ENCODE measurements at regions not wholly inside any gene's neighbourhood (a gene's known extent, or its start where the extent isn't known, plus 50 kb on each side); places are given as distances from the start of the nearest gene placed in this dataset.

- no peak for DNase-seq (ENCODE audit: low read depth, low spot score)
These were observed 112.6 kb downstream of the CDC5L start for GRCh38 chr6:44500074-44500473.

- DNase-seq (ENCODE audit: low read depth, low spot score): no peak
These were observed 116.0 kb downstream of the CDC5L start for GRCh38 chr6:44503471-44503870.

GRCh38 chr6:44504301-44504791, 116.8 kb downstream of the CDC5L start:
- DNase-seq (ENCODE audit: low read depth, low spot score): no peak

- no peak for DNase-seq (ENCODE audit: low read depth, low spot score)
These were observed 118.2 kb downstream of the CDC5L start for GRCh38 chr6:44505751-44506150.

GRCh38 chr6:44507014-44507413, 119.5 kb downstream of the CDC5L start:
- no peak for DNase-seq (ENCODE audit: low read depth, low spot score)

- DNase-seq (ENCODE audit: low read depth, low spot score): no peak
These were observed 121.1 kb downstream of the CDC5L start for GRCh38 chr6:44508646-44509045.

- no peak for DNase-seq (ENCODE audit: low read depth, low spot score)
These were observed 123.6 kb downstream of the CDC5L start for GRCh38 chr6:44511126-44511525.

GRCh38 chr6:44512868-44513741, 125.6 kb downstream of the CDC5L start:
- DNase-seq (ENCODE audit: low read depth, low spot score): no peak

- DNase-seq (ENCODE audit: low read depth, low spot score): no peak
These were observed 126.6 kb downstream of the CDC5L start for GRCh38 chr6:44514085-44514484.

- no peak for DNase-seq (ENCODE audit: low read depth, low spot score)
These were observed 127.2 kb downstream of the CDC5L start for GRCh38 chr6:44514576-44515193.

- DNase-seq (ENCODE audit: low read depth, low spot score): no peak
These were observed 135.4 kb downstream of the CDC5L start for GRCh38 chr6:44522871-44523270.

- DNase-seq (ENCODE audit: low read depth, low spot score): no peak
These were observed 137.1 kb downstream of the CDC5L start for GRCh38 chr6:44524476-44525227.

- no peak for DNase-seq (ENCODE audit: low read depth, low spot score)
These were observed 138.3 kb downstream of the CDC5L start for GRCh38 chr6:44525761-44526351.

GRCh38 chr6:44527181-44527580, 139.7 kb downstream of the CDC5L start:
- DNase-seq (ENCODE audit: low read depth, low spot score): no peak

- no peak for DNase-seq (ENCODE audit: low read depth, low spot score)
These were observed 140.3 kb downstream of the CDC5L start for GRCh38 chr6:44527583-44528369.

- DNase-seq (ENCODE audit: low read depth, low spot score): no peak
These were observed 140.8 kb downstream of the CDC5L start for GRCh38 chr6:44528370-44528644.

GRCh38 chr6:44528716-44529115, 141.2 kb downstream of the CDC5L start:
- no peak for DNase-seq (ENCODE audit: low read depth, low spot score)

GRCh38 chr6:44529146-44529905, 141.8 kb downstream of the CDC5L start:
- no peak for DNase-seq (ENCODE audit: low read depth, low spot score)

GRCh38 chr6:44530209-44530909, 142.9 kb downstream of the CDC5L start:
- DNase-seq (ENCODE audit: low read depth, low spot score): no peak

GRCh38 chr6:44530910-44531234, 143.4 kb downstream of the CDC5L start:
- no peak for DNase-seq (ENCODE audit: low read depth, low spot score)
